Skeletal muscle cell (primary cell): ENCODE measurements at regions not wholly inside any gene's neighbourhood (a gene's known extent, or its start where the extent isn't known, plus 50 kb on each side); places are given as distances from the start of the nearest gene placed in this dataset.
A peak's percentile ranks its signal among the peaks of the same experiment; 100 is the strongest.
"Not testable (repeated sequence)": the region's sequence is repeated elsewhere in the genome, so short reads cannot be mapped to it uniquely, and the experiment has no call there.

ENCODE experiments used
- DNase-seq: peaks from one replicate; pipeline ENCODE4 v3.0.0-alpha.2; 2010; ENCODE audit warnings: low read depth
- H3K4me3 ChIP-seq: 2 replicates; pipeline ENCODE4 v1.5.1; 2011; ENCODE audit warnings: low read depth, mild to moderate bottlenecking, control low read depth, low read length, moderate library complexity

GRCh38 chr6:47403801-47404200 is 73.8 kb upstream of the CD2AP start:
- H3K4me3 ChIP-seq: no peak overlapping the region
- no peak for DNase-seq

GRCh38 chr6:47404435-47404834 is 73.2 kb upstream of the CD2AP start:
- DNase-seq: no peak
- H3K4me3 ChIP-seq: no peak overlapping the region

- no peak for DNase-seq
- no peak overlapping the region for H3K4me3 ChIP-seq
Measured at GRCh38 chr6:47405273-47405672, 72.3 kb upstream of the CD2AP start.

GRCh38 chr6:47407300-47408281 is 70.0 kb upstream of the CD2AP start:
- H3K4me3 ChIP-seq: no peak overlapping the region
- no peak for DNase-seq

- DNase-seq: peak; percentile 25
- H3K4me3 ChIP-seq: peak overlapping the region; percentile 37
Measured at GRCh38 chr6:47413752-47414422, 63.7 kb upstream of the CD2AP start.

GRCh38 chr6:47414423-47415167 is 63.0 kb upstream of the CD2AP start:
- no peak for DNase-seq
- peak overlapping the region; percentile 37 for H3K4me3 ChIP-seq

- DNase-seq: no peak
Measured at GRCh38 chr6:47416396-47417345, 60.9 kb upstream of the CD2AP start.

GRCh38 chr6:47419621-47420020 is 58.0 kb upstream of the CD2AP start:
- no peak overlapping the region for H3K4me3 ChIP-seq
- no peak for DNase-seq

More at GRCh38 chr6:47416396-47417345, 60.9 kb upstream of the CD2AP start:
- H3K4me3 ChIP-seq: no peak overlapping the region

GRCh38 chr6:47420394-47421371 is 56.9 kb upstream of the CD2AP start:
- no peak for DNase-seq
- H3K4me3 ChIP-seq: no peak overlapping the region

- H3K4me3 ChIP-seq: no peak overlapping the region
- no peak for DNase-seq
Measured at GRCh38 chr6:47423079-47423478, 54.5 kb upstream of the CD2AP start.

GRCh38 chr6:47424436-47424836 is 53.2 kb upstream of the CD2AP start:
- H3K4me3 ChIP-seq: no peak overlapping the region
- no peak for DNase-seq

GRCh38 chr6:47425724-47426123 is 51.9 kb upstream of the CD2AP start:
- not testable (repeated sequence) for H3K4me3 ChIP-seq, DNase-seq

- no peak for DNase-seq
- H3K4me3 ChIP-seq: no peak overlapping the region
Measured at GRCh38 chr6:47426524-47427302, 50.9 kb upstream of the CD2AP start.

- DNase-seq: no peak
- no peak overlapping the region for H3K4me3 ChIP-seq
Measured at GRCh38 chr6:47427680-47428079, 49.9 kb upstream of the CD2AP start.
